Left colon (tissue), 2 donors: ENCODE measurements at regions not wholly inside any gene's neighbourhood (a gene's known extent, or its start where the extent isn't known, plus 50 kb on each side); places are given as distances from the start of the nearest gene placed in this dataset.

Experiments
- ATAC-seq: fragments of 200-7000 bp; cut with Tn5 transposase; one replicate; pipeline ENCODE4 v1.9.1; 2020; ENCODE audit warnings: mild to moderate bottlenecking, moderate library complexity
- DNase-seq, 2 donors: peaks; one replicate each; pipeline ENCODE4 v3.0.0-alpha.2; 2020
- intact Hi-C, 2 donors: fragments of 100-400 bp; cut with DNase I in 1 of 2; cut with micrococcal nuclease in 1 of 2; formaldehyde crosslinking; loops; one replicate each; pipeline versions ENCODE4 v1.11.2 to v1.14.0; 2022; cut with DNase I, micrococcal nuclease
- donor health status: DM: no; HTN: no; CAD: no.
- donor health status: DM: yes; HTN: yes; CAD: no.

DNA sequence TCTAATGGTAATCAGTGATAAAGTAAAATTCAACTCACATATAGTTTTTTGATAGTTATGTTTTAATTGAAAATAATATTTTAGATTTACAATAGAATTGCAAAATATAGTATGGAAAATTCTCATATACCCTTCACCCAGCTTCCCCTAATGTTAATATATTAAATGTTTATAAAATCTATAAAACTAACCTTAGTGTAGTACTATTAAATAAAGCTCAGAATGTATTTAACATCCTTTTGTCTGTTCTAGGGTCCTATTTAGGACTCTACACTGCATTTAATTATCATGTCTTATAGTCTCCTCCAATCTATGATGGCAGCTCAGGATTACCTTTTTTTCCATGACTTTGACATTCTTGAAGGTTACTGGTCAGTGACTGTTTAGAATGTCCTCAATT is 389.2 kb downstream of the LMX1A start:
- no peak for ATAC-seq
- no peak for DNase-seq
- intact Hi-C loops, result no loop called here

DNA sequence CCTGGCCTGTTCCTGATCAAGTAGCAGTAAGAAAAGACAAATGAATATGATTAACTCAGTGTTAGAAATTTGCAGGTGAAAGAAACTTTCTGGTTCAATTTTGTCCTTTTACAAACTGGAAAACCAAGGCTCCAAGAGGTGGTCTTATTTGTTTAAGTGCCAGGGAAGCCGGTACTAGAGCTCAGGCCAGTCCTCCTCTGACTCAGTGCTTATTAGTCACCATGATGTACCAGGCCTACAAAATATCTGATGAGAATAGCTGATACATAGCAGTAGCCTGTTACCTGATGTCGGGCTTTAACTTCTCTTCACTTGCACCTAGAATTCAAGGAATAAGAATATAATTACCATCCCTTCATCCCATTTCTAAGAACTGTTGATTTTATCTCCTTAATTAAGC is 394.8 kb downstream of the LMX1A start:
- intact Hi-C loops, result no loop called here
- DNase-seq, result no peak
- no peak for ATAC-seq

DNA sequence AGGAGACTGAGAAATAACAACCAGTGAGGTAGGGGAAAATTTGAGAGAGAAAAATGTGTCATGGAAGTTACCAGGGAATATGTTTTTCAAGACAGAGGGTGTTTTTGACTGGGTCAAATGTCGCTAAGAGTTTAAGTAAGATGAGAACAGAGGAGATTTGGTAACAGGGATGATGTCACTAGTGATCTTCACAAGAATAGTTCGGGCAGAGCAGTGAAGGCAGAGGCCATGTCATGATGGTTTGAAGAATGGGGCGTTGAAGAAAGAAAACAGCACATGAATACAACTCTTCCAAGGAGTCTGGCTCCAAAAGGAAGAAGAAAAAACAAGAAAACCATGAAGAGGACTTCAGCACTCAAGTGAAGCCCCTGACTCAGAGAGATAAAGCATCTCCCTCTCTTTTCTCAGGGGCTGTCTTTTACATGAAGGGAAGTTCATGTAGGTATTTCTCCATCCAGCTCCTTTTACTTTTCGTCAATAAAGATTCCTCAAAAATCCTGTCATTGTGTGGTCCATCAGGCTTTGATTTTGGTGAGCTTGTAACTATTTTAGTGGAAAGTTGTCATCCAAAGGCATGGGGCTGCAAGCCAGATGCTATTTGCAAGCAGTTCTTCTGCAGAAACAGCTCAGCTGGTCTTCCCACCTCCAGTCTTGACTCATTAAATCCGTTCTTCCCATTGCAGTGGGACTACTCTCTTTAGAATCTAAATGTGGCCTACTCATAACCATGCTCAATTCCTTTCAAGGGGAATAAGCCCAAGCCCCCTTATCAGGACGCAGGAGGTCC is 397.3 kb downstream of the LMX1A start:
- no peak for DNase-seq
- ATAC-seq, result no peak
- intact Hi-C loops, result no loop called here

DNA sequence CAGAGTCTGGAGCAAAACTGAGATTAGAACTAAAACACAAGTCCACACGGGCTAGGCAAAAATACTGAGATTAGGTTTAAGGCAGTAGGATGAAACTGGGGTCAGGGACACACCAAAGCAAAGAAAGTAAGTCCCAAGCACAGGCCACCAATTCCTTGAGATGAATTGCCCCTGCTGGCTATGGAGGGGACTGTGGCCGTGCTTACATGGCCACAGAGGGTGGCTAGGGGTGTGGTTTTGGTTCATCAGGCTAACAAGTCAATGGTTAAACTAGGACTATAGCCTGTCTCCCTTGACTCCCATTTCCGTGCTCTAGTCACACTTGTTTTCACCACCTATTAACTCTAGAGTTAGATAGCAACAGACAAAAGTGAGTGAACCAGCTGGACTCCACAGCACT is 394.8 kb downstream of the PBX1 start:
- intact Hi-C loops, result no loop called here
- ATAC-seq, result no peak
- no peak for DNase-seq

DNA sequence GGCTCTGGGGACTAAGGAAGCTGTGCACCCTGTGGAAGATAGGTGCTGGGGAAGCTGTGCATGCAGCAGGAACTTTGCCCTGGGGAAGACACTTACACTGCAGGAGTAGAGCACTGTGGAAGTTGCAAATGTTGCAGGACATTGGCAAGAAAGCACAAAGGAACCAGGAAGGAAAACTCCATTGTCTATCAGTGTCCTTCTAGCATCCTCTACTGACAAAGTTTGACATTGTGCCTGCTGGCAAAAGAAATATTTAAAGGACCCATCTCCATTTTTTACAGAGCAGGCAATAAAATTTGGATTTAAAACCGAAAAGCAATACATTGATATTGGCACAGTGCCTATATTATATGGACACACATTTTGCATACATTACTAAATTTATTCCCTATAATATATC is 394.1 kb downstream of the PBX1 start:
- DNase-seq (no peak), ATAC-seq (no peak)
- intact Hi-C loops, result no loop called here

DNA sequence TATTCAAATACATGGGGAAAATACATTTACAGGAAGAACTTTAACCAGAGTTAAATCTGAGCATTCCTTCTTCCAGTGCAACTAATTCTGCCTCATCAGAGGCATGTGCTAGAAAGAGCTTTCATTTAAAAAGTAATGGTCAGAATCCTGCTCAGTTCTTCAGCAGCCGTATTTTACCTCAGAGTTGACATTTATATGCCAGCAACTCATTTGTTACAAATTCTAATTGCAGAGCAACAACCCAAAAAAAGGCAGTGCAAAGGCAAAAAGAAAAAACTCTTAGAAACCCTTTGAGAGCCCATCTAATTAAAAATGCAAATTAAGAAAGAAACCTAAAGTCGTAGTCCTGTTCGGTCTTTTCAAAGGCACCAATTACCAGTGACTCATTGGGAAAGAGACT is 392.5 kb downstream of the PBX1 start:
- intact Hi-C loops, result no loop called here
- no peak for DNase-seq
- no peak for ATAC-seq

DNA sequence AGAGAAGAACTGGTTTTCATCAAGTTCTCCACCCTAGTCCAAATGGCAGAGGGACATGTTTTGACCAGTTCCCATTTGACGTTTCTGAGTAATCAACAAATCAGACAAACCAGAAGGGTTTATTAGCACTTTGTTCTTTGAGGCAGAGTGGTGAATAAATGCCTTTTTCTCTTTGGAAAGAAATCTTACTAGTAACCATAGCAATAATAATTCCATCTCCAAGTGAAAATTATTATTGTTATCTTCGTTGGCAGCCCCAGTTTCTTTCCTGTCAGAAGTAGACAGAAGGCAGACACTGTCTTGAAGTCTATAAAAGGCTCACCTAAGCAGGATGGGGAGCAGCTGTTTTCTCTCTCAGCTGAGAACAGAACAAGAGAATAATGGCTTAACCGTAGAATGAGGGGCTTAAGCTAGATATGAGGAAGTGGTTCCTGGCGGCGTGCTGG is 391.6 kb downstream of the PBX1 start:
- ATAC-seq (no peak), DNase-seq (no peak)
- intact Hi-C loops, result no loop called here

DNA sequence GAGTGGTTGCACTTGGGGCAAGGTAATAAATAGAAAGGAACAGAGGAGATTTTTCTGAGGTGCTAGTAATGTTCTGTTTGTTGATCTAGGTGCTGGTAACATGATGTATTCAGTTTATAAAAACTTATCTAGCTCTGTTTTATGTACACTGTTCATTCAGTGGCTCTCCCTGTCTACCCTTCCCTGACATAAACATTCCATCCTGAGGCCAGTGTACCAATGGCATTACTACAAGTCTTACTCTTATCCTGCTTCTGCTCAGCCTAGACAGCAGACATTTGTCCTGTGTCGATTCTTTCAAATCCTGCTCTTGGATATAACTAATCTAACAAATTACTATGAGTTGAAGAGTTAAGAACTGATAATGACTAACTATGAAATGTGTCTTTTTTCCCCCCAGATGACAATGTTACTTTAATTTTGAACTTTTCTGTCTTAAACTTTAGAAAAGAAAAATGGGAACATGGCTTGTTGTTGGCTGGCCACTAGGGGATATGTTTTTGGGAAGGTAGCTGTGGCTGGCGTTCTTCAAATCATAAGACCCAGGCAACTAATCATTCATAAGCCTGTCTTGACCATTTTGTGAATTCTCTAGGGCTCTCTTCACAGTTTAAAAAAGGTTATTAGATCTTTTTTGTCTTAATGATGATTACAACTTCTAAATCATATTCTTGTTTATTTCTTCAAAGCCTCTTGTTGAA is 390.9 kb downstream of the PBX1 start:
- DNase-seq (no peak), ATAC-seq (no peak)
- intact Hi-C loops, result no loop called here

DNA sequence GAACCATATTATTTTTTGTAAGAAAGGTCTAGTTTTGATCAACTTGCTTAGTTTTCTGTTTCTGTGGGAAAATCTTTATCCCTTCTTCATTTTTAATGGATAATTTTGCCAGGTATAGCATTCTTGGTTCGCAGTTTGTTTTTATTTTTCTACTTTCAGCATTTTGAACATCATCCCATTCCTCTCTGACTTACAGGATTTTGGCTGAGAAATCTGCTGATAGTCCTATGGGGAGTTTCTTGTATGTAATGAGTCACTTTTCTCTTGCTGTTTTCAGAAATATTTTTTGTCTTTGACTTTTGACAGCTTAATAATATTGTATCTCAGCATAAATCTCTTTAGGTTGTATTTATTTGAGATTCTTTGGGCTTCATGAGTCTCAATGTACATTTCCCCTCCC is 389.1 kb downstream of the PBX1 start:
- DNase-seq (no peak), ATAC-seq (no peak)
- intact Hi-C loops, result no loop called here

DNA sequence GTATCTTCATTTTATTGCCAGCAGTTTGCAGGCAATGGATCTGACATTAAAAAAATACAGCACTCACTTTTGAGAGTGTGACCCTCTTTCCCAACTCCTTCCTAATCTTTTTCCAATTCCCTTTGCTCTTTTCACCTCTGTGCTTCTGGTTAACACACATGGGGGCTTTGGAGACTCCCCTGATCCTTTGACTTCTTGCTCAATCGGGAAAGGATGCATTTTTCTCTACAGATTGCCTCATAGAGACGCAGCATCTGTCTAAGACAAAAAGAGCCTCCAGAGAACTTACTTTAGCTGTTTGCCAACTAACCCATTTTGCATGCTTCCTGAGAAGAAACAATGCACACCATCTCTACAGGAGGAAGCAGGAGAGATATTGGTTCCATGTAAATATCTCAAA is 378.3 kb downstream of the PBX1 start:
- ATAC-seq (no peak), DNase-seq (no peak)
- intact Hi-C loops, result no loop called here

DNA sequence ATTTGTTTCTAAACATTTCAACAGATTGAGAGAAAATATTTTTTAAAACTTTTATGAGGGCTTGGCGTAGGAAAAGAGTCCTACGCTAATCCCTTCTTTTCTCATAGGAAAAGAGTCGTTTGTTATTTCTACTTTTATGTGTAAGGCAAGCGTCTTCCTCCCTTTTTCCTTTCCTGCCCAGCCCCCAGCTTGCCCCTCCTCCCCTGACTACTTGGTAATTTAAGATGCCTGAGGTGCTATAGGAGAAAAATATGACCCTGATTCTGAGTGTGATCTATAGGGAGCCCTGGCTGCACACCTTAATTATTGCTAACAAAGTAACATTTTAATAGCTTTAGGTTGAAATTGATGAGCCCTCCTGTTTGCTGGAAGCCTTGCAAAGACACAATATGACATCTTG is 373.6 kb downstream of the PBX1 start:
- DNase-seq (no peak), ATAC-seq (no peak)
- intact Hi-C loops, result no loop called here

DNA sequence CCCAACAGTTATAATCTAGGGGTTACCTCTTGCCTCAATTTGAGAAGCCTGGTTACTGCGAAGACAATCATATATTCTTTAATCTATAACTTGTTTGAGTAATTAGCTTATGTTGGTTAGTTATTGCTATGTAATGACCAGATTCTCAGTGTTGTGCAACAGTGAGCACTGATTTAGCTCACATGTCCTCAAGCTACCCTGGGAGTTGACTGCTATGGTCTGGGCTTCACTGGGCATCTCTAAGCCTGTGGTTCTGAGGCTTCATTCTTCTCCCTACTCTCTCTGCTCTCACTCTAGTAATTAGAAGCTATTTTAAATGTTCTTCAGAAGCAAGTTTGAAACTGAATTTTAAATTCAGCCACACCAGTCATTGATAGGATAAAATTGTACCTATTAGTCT is 371.8 kb downstream of the PBX1 start:
- intact Hi-C loops, result no loop called here
- ATAC-seq (no peak), DNase-seq (no peak)

DNA sequence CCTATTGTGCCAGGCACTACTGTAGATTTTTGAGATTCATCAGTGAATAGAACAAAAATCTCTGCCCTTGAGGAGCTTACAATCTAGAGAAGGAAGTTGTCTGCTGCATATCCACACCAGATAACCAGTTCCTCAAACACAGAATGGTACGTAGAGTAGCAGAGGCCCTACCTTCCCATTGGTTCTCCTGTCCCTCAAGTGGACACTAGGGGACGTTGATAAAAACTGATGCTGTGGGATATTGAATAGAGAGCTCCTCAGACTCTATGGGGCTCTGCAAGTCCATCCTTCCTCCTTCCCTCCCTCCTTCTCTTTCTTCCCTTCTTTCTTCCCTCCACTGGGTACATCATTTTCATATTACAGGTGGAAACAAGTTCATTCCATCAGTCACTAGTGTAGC is 371.3 kb downstream of the PBX1 start:
- DNase-seq (no peak), ATAC-seq (no peak)
- intact Hi-C loops, result no loop called here

DNA sequence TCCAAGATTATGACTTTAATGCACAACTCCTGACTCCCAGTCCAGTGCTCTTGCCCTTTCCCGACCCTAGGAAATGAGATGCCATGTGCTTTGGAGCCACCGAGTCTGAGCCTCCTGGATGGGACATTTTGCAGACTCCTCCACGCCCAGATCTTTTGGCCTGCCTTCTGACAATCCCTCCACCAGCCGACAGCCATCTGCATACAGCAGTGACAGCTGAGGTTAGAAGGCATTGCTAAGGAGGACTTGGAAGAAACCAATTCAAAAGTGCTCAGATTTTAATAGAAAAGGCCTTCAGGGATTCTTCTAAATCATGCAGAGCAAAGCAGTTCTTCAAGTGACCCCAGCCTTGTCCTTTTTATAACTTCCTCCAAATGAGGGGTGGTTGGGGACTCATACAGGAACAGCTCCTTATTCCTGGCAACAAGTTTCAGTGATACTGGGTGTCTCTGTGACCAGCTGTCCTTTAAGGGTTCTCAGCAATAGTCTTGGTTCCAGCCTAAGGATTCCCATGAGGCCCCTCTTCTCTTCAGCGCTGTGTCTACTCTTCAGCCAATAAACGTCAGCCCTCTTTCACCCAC is 369.3 kb downstream of the PBX1 start:
- ATAC-seq (no peak), DNase-seq (peak in 1 of 2 donors; percentile 6)
- intact Hi-C loops, result no loop called here

DNA sequence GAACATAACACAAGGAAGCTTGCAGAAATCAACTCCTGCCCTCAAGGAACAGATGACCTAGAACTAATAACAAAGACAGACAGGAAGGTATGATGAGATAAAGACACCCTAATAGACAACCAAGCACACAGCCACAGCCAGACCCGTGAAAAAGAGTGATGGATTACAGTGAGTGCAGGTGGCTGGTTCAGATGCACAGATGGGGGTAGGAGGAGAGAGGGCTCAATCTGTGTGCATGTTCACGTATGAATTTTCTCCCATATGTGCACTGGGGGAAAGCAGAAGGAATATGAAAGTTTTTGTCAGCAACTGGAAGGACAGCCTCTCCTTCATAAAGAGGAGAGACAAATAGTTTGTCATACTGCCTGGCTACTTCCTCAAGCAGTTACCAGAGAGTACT is 367.1 kb downstream of the PBX1 start:
- DNase-seq (no peak), ATAC-seq (no peak)
- intact Hi-C loops, result no loop called here

DNA sequence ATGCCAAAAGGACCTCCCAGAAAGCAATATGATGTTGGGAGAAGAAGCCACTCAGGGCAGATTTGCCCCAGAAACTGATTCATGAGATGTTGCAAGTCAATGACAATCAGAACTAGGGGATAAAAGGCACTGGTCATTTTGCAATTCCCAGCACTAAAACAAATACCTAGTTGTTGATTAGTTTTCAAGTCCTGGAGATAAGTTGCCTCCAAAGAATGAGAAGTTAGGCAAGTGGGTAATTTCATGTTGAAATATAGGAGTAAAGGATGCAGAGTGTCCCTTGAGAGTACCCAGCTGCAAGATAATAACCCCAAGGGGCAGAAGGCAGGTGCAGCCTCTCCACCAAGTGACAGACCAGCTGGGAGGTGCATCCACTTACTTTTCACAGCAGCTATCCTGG is 363.6 kb downstream of the PBX1 start:
- intact Hi-C loops, result no loop called here
- ATAC-seq (no peak), DNase-seq (no peak)

DNA sequence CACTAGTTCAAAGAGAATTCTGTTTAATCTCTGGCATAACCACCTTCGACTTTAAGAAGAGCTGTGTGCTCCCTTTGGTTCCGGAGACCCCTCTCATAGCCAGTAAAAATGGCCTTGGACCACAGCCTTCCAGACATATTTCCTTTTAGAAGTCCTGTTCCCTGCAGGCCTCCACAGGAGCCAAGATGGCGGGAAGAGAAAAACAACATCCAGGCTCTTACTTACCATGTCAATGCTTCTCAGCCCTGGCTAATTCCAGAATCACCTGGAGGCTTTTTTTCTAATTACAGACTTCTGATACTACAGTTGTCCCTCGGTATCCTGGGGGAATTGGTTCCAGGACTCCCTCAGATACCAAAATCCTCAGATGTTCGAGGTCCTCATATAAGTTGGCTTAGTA is 362.5 kb downstream of the PBX1 start:
- ATAC-seq (no peak), DNase-seq (no peak)
- intact Hi-C loops, result no loop called here

DNA sequence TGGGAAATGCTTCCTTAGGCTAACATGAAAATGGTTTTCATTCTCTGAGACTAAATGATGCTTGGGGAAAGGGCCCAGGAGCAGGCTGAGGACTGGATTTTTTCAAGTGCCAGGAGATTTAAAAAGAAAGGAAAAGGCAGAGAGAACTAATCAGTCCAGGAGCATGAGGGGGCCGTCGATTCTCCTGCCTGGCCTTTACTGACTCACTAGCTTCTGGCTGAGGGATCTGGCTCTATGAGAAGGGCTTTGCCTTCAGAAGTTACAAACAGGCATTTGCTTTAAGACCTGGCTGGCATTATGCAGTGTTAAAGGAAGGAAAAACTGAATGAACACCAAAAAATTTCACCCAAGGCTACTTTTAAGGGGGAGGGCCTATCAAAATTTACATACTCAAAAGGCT is 359.2 kb downstream of the PBX1 start:
- ATAC-seq (no peak), DNase-seq (no peak)
- intact Hi-C loops, result no loop called here

DNA sequence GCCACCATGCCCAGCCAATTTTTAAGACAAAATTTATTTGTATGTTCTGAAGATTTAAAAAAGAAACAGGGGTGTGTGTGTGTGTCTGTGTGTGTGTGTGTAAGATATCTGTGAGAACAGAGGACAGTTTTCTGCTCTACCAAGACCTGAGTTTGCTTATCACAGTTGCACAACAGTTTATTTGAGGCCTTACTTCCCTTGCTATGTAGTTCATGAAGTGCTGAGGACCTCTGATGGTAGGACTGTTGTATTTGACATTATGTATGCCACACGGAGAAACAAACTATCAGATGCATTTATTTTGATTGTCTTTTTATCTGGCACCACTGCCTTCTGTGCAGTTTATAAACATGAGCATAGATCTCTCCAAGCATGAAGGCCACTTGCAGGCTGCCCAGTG is 355.2 kb downstream of the PBX1 start:
- DNase-seq (no peak), ATAC-seq (no peak)
- intact Hi-C loops, result no loop called here

DNA sequence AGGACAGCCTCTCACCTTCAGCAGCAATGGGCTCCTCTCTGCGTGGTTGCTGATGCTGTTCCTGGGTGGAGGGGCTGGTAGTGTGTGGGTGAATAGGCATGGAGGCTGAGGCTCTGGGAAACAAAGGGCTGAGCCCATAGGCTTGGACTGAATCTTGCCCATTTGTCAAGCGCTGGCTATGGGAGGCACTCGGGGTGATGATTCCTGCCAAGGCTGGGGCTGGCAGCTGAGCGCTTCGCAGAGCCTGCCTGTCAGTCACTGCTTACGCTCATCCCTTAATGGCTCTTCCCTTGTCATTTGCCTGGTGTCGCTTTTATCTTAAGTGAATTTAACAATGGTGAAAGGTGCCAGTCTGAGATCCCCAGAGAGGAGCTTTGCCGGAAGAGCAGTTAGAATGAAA is 353.3 kb downstream of the PBX1 start:
- intact Hi-C loops, result no loop called here
- no peak for ATAC-seq
- no peak for DNase-seq

DNA sequence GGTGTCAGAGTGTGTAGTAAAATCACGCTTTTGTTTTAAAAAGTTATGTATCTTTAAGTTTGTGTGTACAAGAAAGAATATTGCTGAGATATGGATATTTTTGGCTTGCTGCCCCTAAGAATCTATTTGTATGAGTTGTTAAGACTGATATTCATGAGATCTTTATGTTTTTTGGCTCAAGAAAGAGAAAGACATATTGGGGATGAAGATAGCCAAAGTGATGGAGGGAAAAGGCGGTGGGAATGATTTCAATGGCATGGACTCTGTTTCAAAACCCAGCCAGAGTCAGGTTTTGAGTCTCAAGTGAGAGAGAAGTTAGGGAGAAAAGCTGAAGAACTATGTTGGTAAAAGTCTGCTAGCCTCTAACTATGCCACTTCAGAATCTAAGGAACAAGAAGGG is 351.7 kb downstream of the PBX1 start:
- ATAC-seq (no peak), DNase-seq (no peak)
- intact Hi-C loops, result no loop called here
